CD4-positive, alpha-beta T cell treated with Interleukin-12 subunit alpha and Interleukin-12 subunit beta, for 1 hour (primary cell): ENCODE measurements at regions not wholly inside any gene's neighbourhood (a gene's known extent, or its start where the extent isn't known, plus 50 kb on each side); places are given as distances from the start of the nearest gene placed in this dataset.

Experiments
- DNase-seq: peaks from one replicate; pipeline ENCODE4 v3.0.0-alpha.2; 2020

GRCh38 chr13:99125326-99125915, 75.2 kb upstream of the UBAC2 start:
- DNase-seq: no peak

- DNase-seq: no peak
These were observed 73.8 kb upstream of the UBAC2 start for GRCh38 chr13:99126821-99127220.

GRCh38 chr13:99129050-99129449, 71.6 kb upstream of the UBAC2 start:
- DNase-seq: no peak

- no peak for DNase-seq
These were observed 70.7 kb upstream of the UBAC2 start for GRCh38 chr13:99129951-99130350.

GRCh38 chr13:99131410-99131809, 69.2 kb upstream of the UBAC2 start:
- no peak for DNase-seq

- DNase-seq: no peak
These were observed 68.3 kb upstream of the UBAC2 start for GRCh38 chr13:99132295-99132835.

GRCh38 chr13:99133230-99133629, 67.4 kb upstream of the UBAC2 start:
- DNase-seq: no peak

GRCh38 chr13:99133848-99134247, 66.8 kb upstream of the UBAC2 start:
- no peak for DNase-seq

- DNase-seq: no peak
These were observed 65.1 kb upstream of the UBAC2 start for GRCh38 chr13:99135591-99135990.

GRCh38 chr13:99136427-99136954, 64.2 kb upstream of the UBAC2 start:
- DNase-seq: no peak

- no peak for DNase-seq
These were observed 59.8 kb upstream of the UBAC2 start for GRCh38 chr13:99140831-99141230.

GRCh38 chr13:99143904-99144303, 56.8 kb upstream of the UBAC2 start:
- DNase-seq: no peak

- DNase-seq: no peak
These were observed 56.3 kb upstream of the UBAC2 start for GRCh38 chr13:99144306-99144705.

GRCh38 chr13:99145461-99145860, 55.2 kb upstream of the UBAC2 start:
- DNase-seq: no peak

- no peak for DNase-seq
These were observed 49.9 kb upstream of the UBAC2 start for GRCh38 chr13:99150575-99151361.
